GM19467 (cell line): ENCODE measurements at regions not wholly inside any gene's neighbourhood (a gene's known extent, or its start where the extent isn't known, plus 50 kb on each side); places are given as distances from the start of the nearest gene placed in this dataset.

Source experiments
- ATAC-seq: cut with Tn5 transposase; IDR thresholded peaks from one replicate; pipeline ENCODE4 v1.9.1; 2021; ENCODE audit warnings: mild to moderate bottlenecking, moderate library complexity; ENCODE audit not compliant: unreplicated experiment

GRCh38 chr2:103660947-103661346 is 899.1 kb downstream of the TMEM182 start:
- no peak for ATAC-seq

GRCh38 chr2:103664690-103665089 is 902.9 kb downstream of the TMEM182 start:
- no peak for ATAC-seq

- no peak for ATAC-seq
Observed at GRCh38 chr2:103667335-103667884, 905.6 kb downstream of the TMEM182 start.

- ATAC-seq: no peak
Observed at GRCh38 chr2:103669531-103669930, 907.7 kb downstream of the TMEM182 start.
